MM.1S (cell line): ENCODE measurements at regions not wholly inside any gene's neighbourhood (a gene's known extent, or its start where the extent isn't known, plus 50 kb on each side); places are given as distances from the start of the nearest gene placed in this dataset.

Source experiments
- DNase-seq: peaks from one replicate; pipeline ENCODE4 v3.0.0-alpha.2; 2015
- H2AFZ ChIP-seq: fragments of 300-600 bp; sonication (generic); 2 replicates; pipeline ENCODE4 v1.6.0; 2016; ENCODE audit warnings: antibody characterized with exemption, low read length
- H3F3A ChIP-seq: fragments of 300-600 bp; sonication (generic); 2 replicates; pipeline ENCODE4 v1.6.1; 2016; ENCODE audit warnings: mild to moderate bottlenecking, antibody characterized with exemption, low read length, moderate library complexity, mixed read lengths; ENCODE audit not compliant: insufficient read depth
- H3K27ac ChIP-seq: fragments of 300-600 bp; sonication (generic); 2 replicates; pipeline ENCODE4 v1.5.1; 2016; ENCODE audit warnings: mild to moderate bottlenecking, low read length
- H3K27me3 ChIP-seq: fragments of 300-600 bp; sonication (generic); replicated peaks from 2 replicates; pipeline ENCODE4 v1.6.0; 2016; ENCODE audit warnings: low read length; ENCODE audit not compliant: insufficient read depth
- H3K36me3 ChIP-seq: fragments of 300-600 bp; sonication (generic); replicated peaks from 2 replicates; pipeline ENCODE4 v1.6.1; 2016; ENCODE audit warnings: mild to moderate bottlenecking, low read length, mixed read lengths; ENCODE audit not compliant: insufficient read depth
- H3K4me1 ChIP-seq: fragments of 300-600 bp; sonication (generic); 2 replicates; pipeline ENCODE4 v1.6.1; 2016; ENCODE audit warnings: low read length, mixed read lengths
- H3K4me2 ChIP-seq: fragments of 300-600 bp; sonication (generic); 2 replicates; pipeline ENCODE4 v1.6.0; 2016; ENCODE audit warnings: low read depth, low read length
- H3K4me3 ChIP-seq: fragments of 300-600 bp; sonication (generic); 2 replicates; pipeline ENCODE4 v1.5.1; 2016; ENCODE audit warnings: low read length, mixed read lengths
- H3K79me2 ChIP-seq: fragments of 300-600 bp; sonication (generic); 2 replicates; pipeline ENCODE4 v1.6.1; 2016; ENCODE audit warnings: mixed run types, low read length, mixed read lengths
- H3K9ac ChIP-seq: fragments of 300-600 bp; sonication (generic); 2 replicates; pipeline ENCODE4 v1.6.1; 2016; ENCODE audit warnings: low read length, mixed read lengths
- H3K9me2 ChIP-seq: fragments of 300-600 bp; sonication (generic); replicated peaks from 2 replicates; pipeline ENCODE4 v1.6.1; 2016; ENCODE audit warnings: mild to moderate bottlenecking, low read length, mixed read lengths; ENCODE audit not compliant: insufficient read depth
- H3K9me3 ChIP-seq: fragments of 300-600 bp; sonication (generic); replicated peaks from 2 replicates; pipeline ENCODE4 v1.6.1; 2016; ENCODE audit warnings: mild to moderate bottlenecking, low read length, mixed read lengths; ENCODE audit not compliant: insufficient read depth
- H4K20me1 ChIP-seq: fragments of 300-600 bp; sonication (generic); 2 replicates; pipeline ENCODE4 v1.6.1; 2016; ENCODE audit warnings: mild to moderate bottlenecking, low read length, moderate library complexity, mixed read lengths; ENCODE audit not compliant: insufficient read depth
- CTCF ChIP-seq: fragments of 300-600 bp; sonication (generic); IDR thresholded peaks from 2 replicates; pipeline ENCODE4 v1.5.1; 2016; ENCODE audit warnings: antibody characterized with exemption, low read length, mixed read lengths
- EZH2 ChIP-seq: fragments of 300-600 bp; sonication (generic); optimal IDR thresholded peaks from 2 replicates; pipeline ENCODE3; 2017; ENCODE audit warnings: low read depth, mild to moderate bottlenecking, antibody characterized with exemption, low read length, mixed read lengths
- EZH2phosphoT487 ChIP-seq: fragments of 300-600 bp; sonication (generic); IDR thresholded peaks from 2 replicates; pipeline ENCODE4 v1.6.1; 2018; ENCODE audit warnings: antibody characterized with exemption, low read length

- no peaks in the 10 kb centered on the region for H3K4me1 ChIP-seq
- no peak overlapping the region for H3K4me3 ChIP-seq
- DNase-seq: no peak
Observed at GRCh38 chr10:123272171-123272570, 118.0 kb downstream of the BUB3 start.

GRCh38 chr10:123274306-123275135 is 120.3 kb downstream of the BUB3 start:
- Histone ChIP-seq H3K27ac (no peak overlapping the region), H3K9ac (no peak overlapping the region), H3K9me3 (no peaks in the 10 kb centered on the region), H3K4me3 (no peak overlapping the region), H3K4me1 (no peaks in the 10 kb centered on the region), H3K9me2 (no peaks in the 10 kb centered on the region), H3K27me3 (no peaks in the 10 kb centered on the region), H4K20me1 (no peaks in the 10 kb centered on the region), H2AFZ (no peak overlapping the region), H3K4me2 (no peak overlapping the region), H3F3A (no peaks in the 10 kb centered on the region), H3K79me2 (no peaks in the 10 kb centered on the region), H3K36me3 (no peaks in the 10 kb centered on the region)
- DNase-seq: no peak
- TF ChIP-seq EZH2 (no peak), EZH2phosphoT487 (no peak), CTCF (no peak)

More at GRCh38 chr10:123272171-123272570, 118.0 kb downstream of the BUB3 start:
- Histone ChIP-seq H3K9ac (no peak overlapping the region), H3K4me2 (no peak overlapping the region), H2AFZ (no peak overlapping the region), H4K20me1 (no peaks in the 10 kb centered on the region), H3K9me2 (no peaks in the 10 kb centered on the region), H3K36me3 (no peaks in the 10 kb centered on the region), H3F3A (no peaks in the 10 kb centered on the region), H3K27ac (no peak overlapping the region), H3K27me3 (no peaks in the 10 kb centered on the region), H3K79me2 (no peaks in the 10 kb centered on the region), H3K9me3 (no peaks in the 10 kb centered on the region)
- no peak for TF ChIP-seq EZH2phosphoT487
- no peak for TF ChIP-seq EZH2
- TF ChIP-seq CTCF: no peak

DNA sequence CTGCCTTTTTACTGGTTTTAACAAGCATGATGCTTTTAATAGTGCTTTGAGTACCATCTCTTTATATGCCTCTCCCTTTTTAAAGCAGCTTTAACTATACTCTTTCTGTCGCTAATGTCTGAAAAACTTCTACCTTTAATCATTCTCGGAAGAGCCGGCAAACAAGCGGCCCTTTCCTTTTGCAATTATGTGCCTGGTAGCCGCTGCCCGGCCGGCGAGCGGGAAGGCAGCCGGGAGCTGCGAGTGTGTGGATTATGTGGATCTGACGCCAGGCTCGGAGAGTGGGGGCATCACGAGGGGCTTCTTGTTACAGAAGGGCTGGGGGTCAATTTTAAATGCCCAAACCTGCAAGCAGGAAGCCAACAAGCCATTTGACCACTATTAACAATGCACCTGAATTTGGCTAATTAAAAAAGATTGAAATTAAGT is 120.9 kb downstream of the BUB3 start:
- H3K4me3 ChIP-seq: no peak overlapping the region
- H3K36me3 ChIP-seq: no peaks in the 10 kb centered on the region
- no peaks in the 10 kb centered on the region for H3K79me2 ChIP-seq
- H3F3A ChIP-seq: no peaks in the 10 kb centered on the region
- TF ChIP-seq EZH2 (no peak), CTCF (no peak), EZH2phosphoT487 (no peak)
- DNase-seq: no peak
- no peaks in the 10 kb centered on the region for H4K20me1 ChIP-seq
- no peak overlapping the region for H3K27ac ChIP-seq
- H3K27me3 ChIP-seq: no peaks in the 10 kb centered on the region
- no peak overlapping the region for H3K9ac ChIP-seq
- H3K4me2 ChIP-seq: no peak overlapping the region
- H2AFZ ChIP-seq: no peak overlapping the region
- no peaks in the 10 kb centered on the region for H3K4me1 ChIP-seq
- H3K9me3 ChIP-seq: no peaks in the 10 kb centered on the region
- H3K9me2 ChIP-seq: no peaks in the 10 kb centered on the region
